Liver (tissue), 8 donors: ENCODE measurements at regions not wholly inside any gene's neighbourhood (a gene's known extent, or its start where the extent isn't known, plus 50 kb on each side); places are given as distances from the start of the nearest gene placed in this dataset.

Source experiments
- DNase-seq: peaks from one replicate; pipeline ENCODE4 v3.0.0-alpha.2; 2017; ENCODE audit warnings: low spot score
- H3K27ac ChIP-seq, 2 donors: one replicate each; pipeline ENCODE4 v1.7.0; 2013; ENCODE audit warnings: inconsistent platforms in 2 of 2, low read length in 2 of 2, control low read depth in 1 of 2, low read depth in 1 of 2, mild to moderate bottlenecking in 1 of 2
- H3K27me3 ChIP-seq, 4 donors: one replicate each; pipeline versions ENCODE4 v1.6.1 to v1.7.0; 2013; ENCODE audit warnings: low read length in 3 of 4, inconsistent platforms in 1 of 4, mild to moderate bottlenecking in 1 of 4, moderate library complexity in 1 of 4; ENCODE audit not compliant: control insufficient read depth in 4 of 4, insufficient read depth in 4 of 4
- H3K36me3 ChIP-seq, 4 donors: one replicate each; pipeline versions ENCODE4 v1.6.1 to v1.7.0; 2013; ENCODE audit warnings: low read length in 3 of 4, mild to moderate bottlenecking in 3 of 4, low read depth in 1 of 4, moderate library complexity in 1 of 4; ENCODE audit not compliant: control insufficient read depth in 4 of 4, insufficient read depth in 3 of 4
- H3K4me1 ChIP-seq, 4 donors: one replicate each; pipeline versions ENCODE4 v1.6.1 to v1.7.0; 2013; ENCODE audit warnings: low read length in 3 of 4, mild to moderate bottlenecking in 3 of 4, moderate library complexity in 1 of 4; ENCODE audit not compliant: control insufficient read depth in 4 of 4, insufficient read depth in 4 of 4
- H3K4me3 ChIP-seq, 3 donors: one replicate each; pipeline versions ENCODE4 v1.6.1 to v1.7.0; 2013; ENCODE audit warnings: low read length in 3 of 3, control low read depth in 1 of 3, low read depth in 1 of 3, mild to moderate bottlenecking in 1 of 3
- H3K9ac ChIP-seq, 2 donors: one replicate each; pipeline ENCODE4 v1.7.0; 2013; ENCODE audit warnings: low read length in 2 of 2, mild to moderate bottlenecking in 2 of 2, moderate library complexity in 2 of 2, control low read depth in 1 of 2, low read depth in 1 of 2
- H3K9me3 ChIP-seq, 4 donors: one replicate each; pipeline versions ENCODE4 v1.6.1 to v1.7.0; 2013; ENCODE audit warnings: low read length in 3 of 4; ENCODE audit not compliant: control insufficient read depth in 4 of 4
- ATF3 ChIP-seq: IDR thresholded peaks from 2 replicates; pipeline ENCODE4 v1.6.1; 2016; ENCODE audit warnings: antibody characterized with exemption
- CTCF ChIP-seq: fragments of 150-350 bp; IDR thresholded peaks from 2 replicates; pipeline ENCODE4 v1.5.1; 2017; ENCODE audit warnings: improper control_type of control experiment, low read depth, low read length; ENCODE audit not compliant: missing input control
- EGR1 ChIP-seq, 2 donors: IDR thresholded peaks; 2 replicates each; pipeline ENCODE4 v1.6.1; 2016 to 2018; ENCODE audit warnings: antibody characterized with exemption in 2 of 2, low read depth in 2 of 2
- FOXA1 ChIP-seq: IDR thresholded peaks from 2 replicates; pipeline ENCODE4 v1.6.1; 2016; ENCODE audit warnings: antibody characterized with exemption
- FOXA2 ChIP-seq: IDR thresholded peaks from 2 replicates; pipeline ENCODE4 v1.6.1; 2016; ENCODE audit warnings: antibody characterized with exemption
- GABPA ChIP-seq, 2 donors: IDR thresholded peaks in 1 of 2; conservative IDR thresholded peaks in 1 of 2; 2 replicates each; pipeline ENCODE4 v1.6.1; 2016; ENCODE audit warnings: antibody characterized with exemption in 2 of 2, mild to moderate bottlenecking in 1 of 2, moderate library complexity in 1 of 2
- HNF4G ChIP-seq: IDR thresholded peaks from 2 replicates; pipeline ENCODE4 v1.6.1; 2016; ENCODE audit warnings: antibody characterized with exemption
- JUND ChIP-seq, 2 donors: IDR thresholded peaks; 2 replicates each; pipeline ENCODE4 v1.6.1; 2016; ENCODE audit warnings: antibody characterized with exemption in 2 of 2
- MAX ChIP-seq: IDR thresholded peaks from 2 replicates; pipeline ENCODE4 v1.6.1; 2016; ENCODE audit warnings: antibody characterized with exemption
- NR2F2 ChIP-seq: IDR thresholded peaks from 2 replicates; pipeline ENCODE4 v1.6.1; 2016; ENCODE audit warnings: antibody characterized with exemption
- RAD21 ChIP-seq, 2 donors: IDR thresholded peaks; 2 replicates each; pipeline ENCODE4 v1.6.1; 2016; ENCODE audit warnings: antibody characterized with exemption in 2 of 2, mild to moderate bottlenecking in 2 of 2
- RXRA ChIP-seq, 2 donors: IDR thresholded peaks; 2 replicates each; pipeline ENCODE4 v1.6.1; 2017 to 2018; ENCODE audit warnings: antibody characterized with exemption in 2 of 2, mild to moderate bottlenecking in 1 of 2
- SP1 ChIP-seq: IDR thresholded peaks from 2 replicates; pipeline ENCODE4 v1.6.1; 2018; ENCODE audit warnings: antibody characterized with exemption, mild to moderate bottlenecking
- TAF1 ChIP-seq: conservative IDR thresholded peaks from 2 replicates; pipeline ENCODE4 v1.6.1; 2016; ENCODE audit warnings: antibody characterized with exemption, mild to moderate bottlenecking
- YY1 ChIP-seq: IDR thresholded peaks from 2 replicates; pipeline ENCODE4 v1.6.1; 2016; ENCODE audit warnings: antibody characterized with exemption, mild to moderate bottlenecking
- ZBTB33 ChIP-seq: IDR thresholded peaks from 2 replicates; pipeline ENCODE4 v1.6.1; 2016; ENCODE audit warnings: antibody characterized with exemption
- WGBS: extraction: QIAGEN DNeasy Blood & Tissue Kit; methylation state at CpG from one replicate; pipeline ENCODE4 v1.1.7; 2013; 5-methylcytosine and 5-hydroxymethylcytosine counted together
- donor health status: healthy.
- donor health status: healthy.
- donor health status: healthy.
- donor health status: healthy.
- donor health status: healthy.

- no peak for DNase-seq
- Histone ChIP-seq H3K9ac (no peak overlapping the region), H3K4me1 (no peaks in the 10 kb centered on the region), H3K4me3 (no peak overlapping the region), H3K9me3 (no peaks in the 10 kb centered on the region), H3K27me3 (no peaks in the 10 kb centered on the region), H3K27ac (no peak overlapping the region), H3K36me3 (no peaks in the 10 kb centered on the region)
- no peak for TF ChIP-seq SP1
- TF ChIP-seq ZBTB33 = no peak
- TF ChIP-seq FOXA1 = no peak
- TF ChIP-seq HNF4G = no peak
- no peak for TF ChIP-seq MAX
- no peak for TF ChIP-seq NR2F2
- TF ChIP-seq FOXA2 = no peak
- no peak for TF ChIP-seq RAD21 (IDR thresholded peaks at IDR 0.05)
- no peak for TF ChIP-seq RXRA (IDR thresholded peaks at IDR 0.05)
- TF ChIP-seq YY1 = no peak
- 91% methylated on average over 2 of the region's 2 CpGs for WGBS
These were observed 808.9 kb downstream of the RPA4 start for GRCh38 chrX:97692575-97692974.

GRCh38 chrX:97700547-97700946 lies 816.8 kb downstream of the RPA4 start:
- no peak overlapping the region for H3K27ac ChIP-seq
- H3K4me1 ChIP-seq = no peaks in the 10 kb centered on the region
- no peaks in the 10 kb centered on the region for H3K9me3 ChIP-seq
- no peak for DNase-seq
- no peaks in the 10 kb centered on the region for H3K27me3 ChIP-seq
- H3K4me3 ChIP-seq = no peak overlapping the region
- 86% methylated on average over 2 of the region's 2 CpGs for WGBS
- TF ChIP-seq CTCF = no peak
- TF ChIP-seq JUND (IDR thresholded peaks at IDR 0.05) = no peak
- TF ChIP-seq ATF3 = no peak
- H3K36me3 ChIP-seq = no peaks in the 10 kb centered on the region
- H3K9ac ChIP-seq = no peak overlapping the region

- no peaks in the 10 kb centered on the region for H3K36me3 ChIP-seq
- no peaks in the 10 kb centered on the region for H3K4me1 ChIP-seq
- no peaks in the 10 kb centered on the region for H3K9me3 ChIP-seq
- H3K27me3 ChIP-seq = no peaks in the 10 kb centered on the region
- H3K27ac ChIP-seq = no peak overlapping the region
- no peak for DNase-seq
- no peak overlapping the region for H3K4me3 ChIP-seq
- no peak overlapping the region for H3K9ac ChIP-seq
- 80% methylated on average over 6 of the region's 6 CpGs for whole genome bisulfite sequencing
- no peak for TF ChIP-seq NR2F2
- TF ChIP-seq TAF1 = no peak
- no peak for TF ChIP-seq CTCF
- no peak for TF ChIP-seq EGR1 (IDR thresholded peaks at IDR 0.05; ENCODE audit: low read depth in 2 of 2)
- no peak for TF ChIP-seq HNF4G
- no peak for TF ChIP-seq ZBTB33
- no peak for TF ChIP-seq MAX
- TF ChIP-seq RAD21 (IDR thresholded peaks at IDR 0.05) = no peak
- TF ChIP-seq JUND (IDR thresholded peaks at IDR 0.05) = no peak
- no peak for TF ChIP-seq GABPA (IDR thresholded peaks at IDR 0.05 in 1 of 2, conservative IDR thresholded peaks at IDR 0.05 in 1 of 2)
- no peak for TF ChIP-seq FOXA1
- TF ChIP-seq SP1 = no peak
These were observed 820.8 kb downstream of the RPA4 start for GRCh38 chrX:97704474-97704873.
